ENCODE measurements at regions not wholly inside any gene's neighbourhood (a gene's known extent, or its start where the extent isn't known, plus 50 kb on each side); places are given as distances from the start of the nearest gene placed in this dataset.
A peak's percentile ranks its signal among the peaks of the same experiment; 100 is the strongest.
"Not testable (repeated sequence)": the region's sequence is repeated elsewhere in the genome, so short reads cannot be mapped to it uniquely, and the experiment has no call there.

GRCh38 chr22:19603346-19603745 is 79.1 kb upstream of the CLDN5 start:
- DNase-seq = not testable (repeated sequence)

- DNase-seq = no peak
Observed at GRCh38 chr22:19603767-19604166, 79.6 kb upstream of the CLDN5 start.

DNA sequence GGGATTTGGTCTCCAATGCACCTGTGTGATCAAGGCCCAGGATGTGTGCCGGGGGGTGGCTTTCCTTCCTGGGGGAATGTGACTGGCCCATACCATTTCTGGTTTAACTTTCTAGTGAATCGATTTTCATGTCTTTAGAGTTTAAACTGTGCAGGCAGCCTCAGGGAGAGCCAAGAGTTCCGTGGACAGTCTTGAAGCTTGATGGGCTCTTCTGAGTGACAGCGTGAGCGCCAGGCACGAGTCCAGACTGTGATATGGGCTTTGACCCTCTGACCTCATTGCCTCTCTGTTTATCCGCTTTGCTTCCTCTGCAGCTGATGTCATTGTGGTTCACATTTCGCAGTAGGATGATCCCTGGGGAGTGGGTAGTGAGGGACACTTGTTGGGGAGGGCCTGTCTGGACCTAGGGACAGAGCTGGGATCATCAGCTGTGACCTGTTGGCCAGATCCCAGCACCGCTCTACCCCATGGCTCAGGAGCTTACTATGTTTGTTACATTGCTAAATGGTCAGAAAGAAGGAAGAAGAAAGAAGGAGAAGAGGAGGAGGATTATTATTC is 80.6 kb upstream of the CLDN5 start:
- DNase-seq = no peak

DNA sequence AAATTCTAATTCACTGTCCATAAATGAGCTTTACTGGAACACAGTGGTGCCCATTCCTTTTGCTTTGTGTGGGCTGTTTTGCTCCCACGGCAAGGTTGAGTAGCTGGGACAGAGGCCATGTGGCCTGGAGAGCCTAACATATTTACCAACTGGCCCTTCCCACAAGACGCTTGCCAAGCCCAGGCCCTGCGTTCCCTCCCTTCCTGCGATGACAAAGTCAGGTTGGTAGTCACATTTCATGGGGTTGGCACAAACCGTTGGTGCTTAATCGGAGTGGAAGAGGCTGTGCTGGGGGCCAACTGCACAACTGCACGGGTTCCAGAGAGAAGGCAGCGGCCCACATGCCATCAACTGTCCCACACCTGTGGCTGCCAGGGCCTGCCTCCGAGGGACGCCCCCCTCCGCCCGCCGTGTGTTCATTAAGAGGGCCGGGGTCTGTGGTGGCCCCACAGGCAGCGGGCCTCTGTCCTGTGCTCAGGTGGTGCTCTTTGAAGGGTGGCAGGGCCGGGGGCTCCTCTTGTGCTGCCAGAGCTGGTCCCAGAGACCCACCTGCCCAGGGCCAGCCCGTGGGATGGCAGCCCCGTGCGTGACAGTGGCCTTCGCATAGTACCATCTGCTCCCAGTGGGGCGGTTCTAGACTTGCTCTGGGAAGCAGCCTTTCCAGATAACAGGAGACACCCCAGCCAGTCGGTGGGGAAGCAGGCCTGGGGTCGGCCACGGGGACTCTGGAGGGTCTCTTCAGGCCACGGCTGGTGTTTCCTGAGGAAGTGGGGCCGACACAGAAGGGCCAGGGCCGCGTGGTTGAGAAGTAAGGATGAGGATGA is 81.5 kb upstream of the CLDN5 start:
- DNase-seq = no peak

GRCh38 chr22:19606332-19607191 is 82.4 kb upstream of the CLDN5 start:
- no peak for DNase-seq

DNA sequence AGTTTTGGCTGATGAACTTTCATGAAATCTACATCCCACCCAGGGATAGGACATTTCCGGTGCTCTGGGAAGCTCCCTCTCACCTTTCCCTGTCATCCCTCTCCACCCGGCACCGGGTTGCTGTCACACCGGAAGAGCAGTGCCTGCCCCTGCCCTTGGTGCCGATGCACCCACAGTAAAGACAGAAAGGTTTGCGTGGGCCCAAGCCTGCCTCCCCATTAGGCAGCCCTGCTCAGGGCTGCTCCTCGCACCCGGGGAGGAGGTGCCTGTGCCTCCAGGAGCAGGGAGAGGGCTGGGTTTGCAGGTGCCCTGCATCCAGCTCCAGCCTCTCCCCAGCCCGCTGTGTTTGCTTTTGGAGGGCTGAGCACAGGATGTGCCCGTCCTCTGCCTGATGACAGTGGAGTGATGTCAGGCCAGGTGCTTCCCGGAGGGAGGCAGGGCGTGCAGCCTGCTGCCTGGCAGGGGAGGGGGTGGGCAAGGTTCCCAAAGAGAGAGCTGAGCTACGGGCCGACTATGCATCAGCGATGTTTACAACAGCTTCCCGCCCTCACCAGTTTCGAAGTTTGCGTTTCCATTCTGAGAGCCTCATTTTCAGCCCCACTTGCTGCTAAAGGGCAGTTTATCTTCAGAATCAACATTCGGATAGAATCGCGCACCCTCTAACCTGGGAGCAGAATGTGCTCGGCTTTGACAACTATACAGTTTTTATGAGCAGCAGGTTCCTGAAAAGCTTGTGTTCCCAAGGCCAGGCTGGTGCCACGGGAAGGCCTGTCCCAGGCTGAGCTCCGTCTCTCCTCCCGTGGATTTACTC is 83.2 kb upstream of the CLDN5 start:
- peak; percentile 61 for DNase-seq

DNA sequence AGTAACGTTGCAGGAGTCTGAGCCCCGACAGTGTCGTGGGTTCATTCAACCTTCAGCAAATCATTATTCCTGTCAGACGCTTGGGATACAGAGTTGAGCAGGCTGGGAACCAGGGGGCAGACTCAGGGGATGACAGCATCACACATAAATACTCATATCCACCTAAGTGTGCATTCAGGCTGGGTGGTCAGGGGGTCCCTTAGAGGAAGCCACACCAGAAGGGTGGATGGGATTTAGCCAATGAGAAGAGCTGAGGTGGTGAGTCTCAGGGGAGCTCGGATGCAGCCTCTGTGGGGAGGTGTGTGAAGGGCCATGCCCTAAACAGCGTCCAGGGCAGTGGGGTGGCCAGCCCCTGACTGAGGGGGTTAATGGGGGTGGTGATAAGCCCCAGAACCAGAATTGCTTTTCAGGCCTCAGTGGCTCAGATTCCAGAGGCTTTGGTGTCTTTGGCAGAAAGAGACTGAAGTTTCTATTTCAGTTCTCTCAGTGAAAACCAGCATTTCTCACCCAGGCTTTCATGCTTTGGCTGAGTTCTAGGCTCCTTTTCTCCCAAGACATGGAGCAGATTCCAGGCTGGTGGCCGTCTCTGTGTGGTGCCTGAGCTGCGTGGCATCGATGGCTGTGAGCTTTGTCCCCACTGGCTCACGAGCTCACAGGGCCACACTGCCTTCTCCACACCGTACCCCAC is 83.9 kb upstream of the CLDN5 start:
- no peak for DNase-seq

DNA sequence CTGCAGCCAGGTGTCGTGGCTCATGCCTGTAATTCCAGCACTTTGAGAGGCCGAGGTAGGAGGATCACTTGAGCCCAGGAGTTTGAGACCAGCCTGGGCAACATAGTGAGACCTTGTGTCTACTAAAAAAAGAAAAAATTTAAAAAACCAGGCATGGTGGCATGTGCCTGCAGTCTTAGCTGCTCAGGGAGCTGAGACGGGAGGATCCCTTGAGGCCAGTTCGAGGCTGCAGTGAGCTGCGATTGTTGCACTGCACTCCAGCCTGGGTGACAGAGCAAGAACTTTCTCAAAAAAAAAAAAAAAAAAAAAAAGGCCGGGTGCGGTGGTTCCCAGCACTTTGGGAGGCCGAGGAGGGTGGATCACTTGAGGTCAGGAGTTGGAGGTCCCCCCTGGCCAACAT is 85.5 kb upstream of the CLDN5 start:
- not testable (repeated sequence) for DNase-seq

- no peak for DNase-seq
Observed at GRCh38 chr22:19610518-19611253, 86.5 kb upstream of the CLDN5 start.

- no peak for DNase-seq
Observed at GRCh38 chr22:19611590-19611989, 87.4 kb upstream of the CLDN5 start.

- DNase-seq = no peak
Observed at GRCh38 chr22:19612866-19613572, 88.8 kb upstream of the CLDN5 start.

DNA sequence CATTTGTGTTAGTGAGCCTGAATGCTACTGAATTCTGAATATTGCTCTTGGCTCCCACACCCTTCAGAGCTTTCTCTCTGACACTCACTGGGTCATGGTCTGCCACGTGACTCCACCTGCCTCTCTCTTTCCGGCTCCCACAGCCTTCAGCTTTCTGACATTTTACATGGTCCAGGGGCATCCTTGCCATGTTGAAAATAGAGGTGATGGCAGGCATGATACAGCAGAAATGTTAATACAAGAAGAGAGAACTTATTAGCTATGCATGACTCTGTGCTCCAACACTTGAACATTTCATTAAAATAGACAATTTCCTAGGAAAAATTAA is 90.3 kb upstream of the CLDN5 start:
- no peak for DNase-seq

DNA sequence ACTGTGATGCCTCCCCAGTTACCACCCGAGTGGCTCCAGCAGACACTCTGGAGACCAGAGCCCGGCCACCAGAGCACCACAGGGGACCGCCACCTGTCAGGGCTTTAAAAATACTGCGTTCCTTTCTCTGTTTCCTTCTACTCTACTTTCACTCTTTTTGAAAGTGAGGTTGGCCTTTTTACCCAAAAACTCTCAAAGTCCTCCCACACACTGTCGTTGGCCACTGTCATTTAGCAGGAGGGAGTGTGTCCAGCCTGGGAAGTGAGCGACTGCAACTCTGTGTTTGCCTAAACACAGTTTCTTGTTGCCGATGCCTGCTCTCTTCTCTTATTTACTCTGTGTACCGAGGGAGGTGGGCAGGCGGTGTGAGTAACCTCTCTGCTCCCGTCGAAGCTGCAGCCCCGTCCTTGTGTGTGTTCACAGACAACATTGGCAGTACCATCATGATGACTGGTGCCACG is 90.8 kb upstream of the CLDN5 start:
- DNase-seq = no peak

- DNase-seq = no peak
Observed at GRCh38 chr22:19615867-19616581, 91.8 kb upstream of the CLDN5 start.

DNA sequence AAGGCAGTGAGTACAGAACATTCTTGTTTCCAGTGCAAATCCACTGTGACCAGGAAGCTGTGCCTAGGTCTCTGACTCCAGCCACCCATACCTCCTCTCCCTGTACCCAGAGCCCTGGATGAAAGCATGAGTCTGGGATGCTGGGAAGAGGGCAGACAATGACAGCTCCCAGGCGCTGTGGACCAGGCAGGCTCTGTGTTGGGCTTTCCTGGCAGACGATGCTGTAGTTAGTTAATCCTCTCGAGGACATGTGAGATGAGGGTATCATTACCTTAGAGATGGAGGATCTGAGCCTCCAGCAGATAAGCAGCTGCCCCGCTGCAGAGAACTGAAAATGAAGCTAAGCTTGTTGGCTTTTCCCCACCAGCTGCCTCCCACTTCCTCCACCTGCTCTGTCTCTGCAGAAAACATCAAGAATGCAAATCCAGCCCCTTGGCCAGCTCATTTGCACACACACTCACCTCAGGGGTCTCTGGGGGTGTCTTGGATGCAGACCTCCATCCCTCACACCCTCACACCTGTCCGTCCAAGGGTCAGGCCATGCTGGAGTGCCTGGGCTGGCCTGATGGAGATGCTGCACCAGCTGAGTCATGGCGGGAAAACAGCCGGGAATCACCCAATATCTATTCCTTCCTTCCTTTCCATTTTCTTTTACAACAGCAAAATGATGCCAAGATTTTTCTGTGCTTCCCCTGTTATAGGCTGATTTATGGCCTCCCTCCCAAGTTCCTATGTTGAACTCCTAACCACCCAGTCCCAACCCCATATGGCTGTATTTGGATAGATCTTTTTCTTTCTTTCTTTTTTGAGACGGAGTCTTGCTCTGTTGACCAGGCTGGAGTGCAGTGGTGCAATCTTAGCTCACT is 94.9 kb upstream of the SEPTIN5 start:
- no peak for DNase-seq

DNA sequence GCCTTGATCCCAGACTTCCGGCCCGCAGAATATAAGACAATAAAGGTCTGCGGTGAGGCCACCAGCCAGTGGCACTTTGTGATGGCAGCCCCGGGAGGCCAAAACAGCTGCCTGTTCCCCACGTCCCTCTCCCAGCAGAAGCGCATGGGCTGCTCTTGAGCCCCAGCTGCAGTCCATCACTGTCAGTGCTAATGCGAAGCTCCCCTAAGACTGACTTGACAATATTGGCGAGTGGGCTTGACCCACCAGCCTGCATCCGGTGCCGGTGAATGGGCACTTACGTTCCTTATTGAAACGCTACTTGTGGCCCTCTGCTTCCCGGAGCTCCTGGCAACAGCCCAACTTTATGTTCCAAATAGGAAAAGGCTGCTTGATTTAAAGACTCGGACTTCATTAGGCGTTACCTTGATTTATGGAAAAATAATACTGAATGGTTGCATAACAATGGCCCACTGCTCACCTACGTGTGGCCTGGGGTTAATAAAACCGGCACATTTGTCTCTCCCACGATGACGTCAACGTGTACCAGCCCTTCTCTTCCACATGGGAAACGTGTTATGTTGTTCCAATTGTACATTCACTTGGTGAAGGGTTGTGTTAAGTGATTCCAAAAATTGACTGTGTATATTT is 93.4 kb upstream of the SEPTIN5 start:
- no peak for DNase-seq

- no peak for DNase-seq
Observed at GRCh38 chr22:19621373-19622060, 92.8 kb upstream of the SEPTIN5 start.

GRCh38 chr22:19622061-19622441 is 92.3 kb upstream of the SEPTIN5 start:
- DNase-seq = no peak
